Muscle of leg (tissue), 3 donors: ENCODE measurements at regions not wholly inside any gene's neighbourhood (a gene's known extent, or its start where the extent isn't known, plus 50 kb on each side); places are given as distances from the start of the nearest gene placed in this dataset.

Experiments used
- DNase-seq: peaks from one replicate; pipeline ENCODE4 v3.0.0; 2013
- H3K27ac ChIP-seq: one replicate; pipeline ENCODE4 v1.5.1; 2013; ENCODE audit warnings: mild to moderate bottlenecking, low read length, control low read depth
- H3K27me3 ChIP-seq: one replicate; pipeline ENCODE4 v1.6.1; 2013; ENCODE audit warnings: low read length; ENCODE audit not compliant: control insufficient read depth, insufficient read depth
- H3K36me3 ChIP-seq: one replicate; pipeline ENCODE4 v1.6.1; 2013; ENCODE audit warnings: low read length; ENCODE audit not compliant: control insufficient read depth, insufficient read depth
- H3K4me1 ChIP-seq: one replicate; pipeline ENCODE4 v1.6.1; 2013; ENCODE audit warnings: low read length; ENCODE audit not compliant: control insufficient read depth, insufficient read depth
- H3K4me3 ChIP-seq: one replicate; pipeline ENCODE4 v1.5.1; 2013; ENCODE audit warnings: low read length, control low read depth
- H3K9me3 ChIP-seq: replicated peaks from 2 replicates; pipeline ENCODE4 v1.6.1; 2013; ENCODE audit warnings: low read depth, low read length; ENCODE audit not compliant: control insufficient read depth
- whole genome bisulfite sequencing: methylation state at CpG from one replicate; pipeline ENCODE4 v1.1.5; 2013; ENCODE audit warnings: missing lambda C conversion rate; ENCODE audit not compliant: insufficient coverage; 5-methylcytosine and 5-hydroxymethylcytosine counted together

- Histone ChIP-seq H3K36me3 (no peaks in the 10 kb centered on the region), H3K4me3 (no peak overlapping the region), H3K27ac (no peak overlapping the region), H3K27me3 (no peaks in the 10 kb centered on the region), H3K4me1 (no peaks in the 10 kb centered on the region), H3K9me3 (peaks cover 4% of the 10 kb centered on the region)
- no peak for DNase-seq
- no CpG with 5 or more reads among the region's 5 CpGs for WGBS
Observed at GRCh38 chr11:56932572-56933220, 56.0 kb upstream of the OR5AK2 start.

DNA sequence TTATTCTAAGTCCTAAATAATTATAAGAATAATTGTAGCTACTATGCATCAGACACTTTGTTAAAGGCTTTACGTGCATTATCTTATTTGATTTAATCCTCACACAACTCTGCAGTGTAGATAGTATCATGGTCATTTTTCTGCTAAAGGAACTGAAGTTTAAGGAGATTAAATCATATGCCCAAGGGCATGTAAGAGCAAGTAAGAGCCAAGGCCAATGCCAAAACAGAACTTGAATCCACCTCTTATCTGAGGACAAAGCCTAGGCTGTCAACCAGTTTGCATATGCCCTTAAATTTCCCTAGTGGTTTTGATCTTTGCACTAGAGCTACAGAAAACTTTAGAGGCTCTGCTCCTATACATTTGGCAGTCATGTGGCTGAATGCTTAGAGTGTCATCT, 65.6 kb upstream of the OR5AK2 start:
- H3K9me3 ChIP-seq, result peaks cover 2% of the 10 kb centered on the region
- no peak overlapping the region for H3K27ac ChIP-seq
- no peak for DNase-seq
- no peaks in the 10 kb centered on the region for H3K36me3 ChIP-seq
- WGBS, result no CpG with 5 or more reads among the region's 1 CpG
- H3K4me3 ChIP-seq, result no peak overlapping the region
- H3K27me3 ChIP-seq, result no peaks in the 10 kb centered on the region
- no peaks in the 10 kb centered on the region for H3K4me1 ChIP-seq

DNA sequence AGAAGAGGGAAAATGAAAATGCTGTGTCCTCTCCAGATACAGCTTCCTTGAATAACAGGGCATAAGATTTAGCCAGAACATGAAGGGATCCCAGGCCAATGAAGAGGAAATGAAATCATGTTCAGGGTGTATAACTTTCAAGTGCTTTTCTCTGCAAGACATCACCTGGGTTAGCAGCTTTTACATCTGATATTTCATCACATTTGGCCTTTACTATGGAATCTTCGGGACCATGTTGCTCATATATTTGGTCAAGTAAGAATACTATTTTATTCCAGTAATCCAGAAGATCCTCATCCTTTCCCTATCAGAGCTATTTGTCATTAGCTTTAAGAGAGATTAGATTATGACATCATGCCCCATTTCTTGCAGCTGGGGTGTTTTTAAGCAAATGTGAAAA, 66.3 kb upstream of the OR5AK2 start:
- H3K9me3 ChIP-seq, result peaks cover 2% of the 10 kb centered on the region
- H3K36me3 ChIP-seq, result no peaks in the 10 kb centered on the region
- DNase-seq, result no peak
- no peak overlapping the region for H3K27ac ChIP-seq
- no peaks in the 10 kb centered on the region for H3K27me3 ChIP-seq
- no CpG with 5 or more reads among the region's 1 CpG for WGBS
- H3K4me1 ChIP-seq, result no peaks in the 10 kb centered on the region
- H3K4me3 ChIP-seq, result no peak overlapping the region

GRCh38 chr11:56917708-56918400, 70.9 kb upstream of the OR5AK2 start:
- DNase-seq, result no peak

DNA sequence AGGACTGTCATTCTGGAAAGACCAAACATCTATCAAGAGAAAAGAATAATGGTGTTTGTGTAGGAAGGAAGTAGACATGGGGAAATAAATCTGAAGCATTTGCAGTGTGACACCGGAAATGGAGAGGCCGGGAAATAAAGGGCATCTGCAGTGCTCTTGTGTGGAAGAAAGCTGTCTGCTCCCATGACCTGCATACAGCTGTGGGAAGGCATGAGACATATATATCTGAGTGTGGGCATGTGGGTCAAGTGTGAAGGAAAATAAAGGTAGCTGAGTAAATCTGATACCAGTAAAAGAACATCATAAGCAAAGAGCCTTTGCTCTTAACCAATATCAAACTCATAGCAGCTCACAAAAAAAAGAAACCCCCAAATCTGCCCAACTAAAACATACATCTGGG, 72.1 kb upstream of the OR5AK2 start:
- H3K27ac ChIP-seq, result no peak overlapping the region
- DNase-seq, result no peak
- H3K4me3 ChIP-seq, result no peak overlapping the region
- H3K27me3 ChIP-seq, result no peaks in the 10 kb centered on the region
- no peaks in the 10 kb centered on the region for H3K36me3 ChIP-seq
- WGBS, result 52% methylated on average over 2 of the region's 2 CpGs
- no peaks in the 10 kb centered on the region for H3K4me1 ChIP-seq
- H3K9me3 ChIP-seq, result peaks cover 2% of the 10 kb centered on the region

More at GRCh38 chr11:56917708-56918400, 70.9 kb upstream of the OR5AK2 start:
- H3K27ac ChIP-seq, result no peak overlapping the region
- H3K4me1 ChIP-seq, result no peaks in the 10 kb centered on the region
- 60% methylated on average over 1 of the region's 3 CpGs for WGBS
- no peak overlapping the region for H3K4me3 ChIP-seq
- H3K36me3 ChIP-seq, result no peaks in the 10 kb centered on the region
- peaks cover 2% of the 10 kb centered on the region for H3K9me3 ChIP-seq
- no peaks in the 10 kb centered on the region for H3K27me3 ChIP-seq

DNA sequence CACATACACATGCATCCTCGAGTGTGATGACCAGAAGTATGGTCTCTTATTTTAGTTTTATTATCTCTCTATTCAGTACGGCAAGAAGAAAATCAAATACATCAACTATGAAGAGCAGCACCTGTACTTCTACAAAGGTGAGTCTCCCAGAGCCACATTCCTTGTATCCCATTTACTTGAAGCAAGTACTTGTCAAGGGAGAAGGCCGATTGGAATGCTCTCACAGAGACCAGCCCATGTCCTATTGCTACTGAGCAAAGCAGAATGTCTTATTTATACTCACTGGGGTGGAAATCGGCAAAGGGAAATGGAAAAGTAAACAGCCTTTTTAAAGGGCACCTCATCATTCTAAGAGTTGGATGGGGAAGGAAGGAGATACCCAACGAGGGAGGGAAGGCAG, 72.6 kb upstream of the OR5AK2 start:
- WGBS, result 40% methylated on average over 1 of the region's 5 CpGs
- no peak overlapping the region for H3K27ac ChIP-seq
- H3K27me3 ChIP-seq, result no peaks in the 10 kb centered on the region
- DNase-seq, result no peak
- no peak overlapping the region for H3K4me3 ChIP-seq
- no peaks in the 10 kb centered on the region for H3K4me1 ChIP-seq
- no peaks in the 10 kb centered on the region for H3K36me3 ChIP-seq
- H3K9me3 ChIP-seq, result peaks cover 2% of the 10 kb centered on the region

GRCh38 chr11:56911312-56911711, 77.4 kb upstream of the OR5AK2 start:
- H3K27me3 ChIP-seq, result no peaks in the 10 kb centered on the region
- DNase-seq, result no peak
- H3K9me3 ChIP-seq, result peaks cover 3% of the 10 kb centered on the region
- 61% methylated on average over 3 of the region's 5 CpGs for WGBS
- no peak overlapping the region for H3K27ac ChIP-seq
- no peak overlapping the region for H3K4me3 ChIP-seq
- no peaks in the 10 kb centered on the region for H3K36me3 ChIP-seq
- no peaks in the 10 kb centered on the region for H3K4me1 ChIP-seq

DNA sequence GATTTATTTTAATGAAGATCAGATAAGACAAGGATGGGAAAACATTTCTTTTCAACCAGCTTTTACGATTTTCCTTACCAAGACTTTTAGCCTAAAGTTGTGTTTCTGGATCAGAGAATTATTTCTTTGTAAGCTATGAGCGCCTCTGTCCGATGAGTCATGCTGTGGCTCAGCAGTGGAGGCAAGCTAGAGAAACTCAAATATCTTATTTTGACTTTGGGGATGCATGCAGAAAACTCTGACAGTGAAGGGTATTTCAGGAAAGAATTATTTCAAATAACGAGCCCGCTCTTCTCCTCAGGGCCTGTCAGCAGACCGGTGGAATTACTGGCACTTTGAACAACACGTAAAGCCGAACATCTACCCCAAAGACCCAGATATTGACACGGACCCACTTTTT, 77.9 kb upstream of the OR5AK2 start:
- WGBS, result 93% methylated on average over 7 of the region's 9 CpGs
- Histone ChIP-seq H3K9me3 (peaks cover 3% of the 10 kb centered on the region), H3K36me3 (no peaks in the 10 kb centered on the region), H3K27ac (no peak overlapping the region), H3K4me3 (no peak overlapping the region), H3K4me1 (no peaks in the 10 kb centered on the region), H3K27me3 (no peaks in the 10 kb centered on the region)
- no peak for DNase-seq

DNA sequence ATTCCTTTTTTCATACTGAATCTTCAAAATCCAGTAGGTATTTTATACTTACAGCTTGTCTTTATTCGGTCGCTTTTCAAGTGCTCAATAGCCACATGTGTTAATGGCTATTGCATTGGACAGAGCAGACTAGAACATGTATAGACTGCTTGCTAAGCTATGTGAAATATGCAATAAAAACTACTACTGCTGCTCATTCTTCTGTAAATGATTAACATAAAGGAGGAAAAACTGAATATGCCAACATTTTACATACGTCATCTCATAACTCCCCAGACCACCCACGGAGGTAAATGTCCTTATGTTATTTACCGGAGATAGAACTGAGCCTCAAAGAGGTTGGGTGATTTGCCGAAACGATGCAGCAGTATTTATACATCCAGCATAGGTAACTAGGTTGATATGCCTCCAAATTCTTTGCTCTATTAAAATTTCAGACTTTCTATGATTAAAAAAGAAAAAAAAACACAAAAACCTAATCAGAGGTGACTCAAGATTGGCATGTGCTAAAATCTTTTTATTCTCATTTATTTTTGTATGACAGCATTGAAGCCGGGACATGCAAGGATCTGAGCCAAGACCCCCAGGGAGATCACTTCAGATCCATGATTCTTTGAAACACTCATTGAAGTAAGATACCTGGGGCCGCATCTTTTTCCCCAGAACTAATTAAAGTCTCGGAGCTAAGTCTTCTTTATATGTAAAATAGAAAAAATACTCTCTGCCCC, 78.5 kb upstream of the OR5AK2 start:
- peaks cover 3% of the 10 kb centered on the region for H3K9me3 ChIP-seq
- no peak overlapping the region for H3K27ac ChIP-seq
- no CpG with 5 or more reads among the region's 10 CpGs for WGBS
- H3K4me3 ChIP-seq, result no peak overlapping the region
- H3K4me1 ChIP-seq, result no peaks in the 10 kb centered on the region
- H3K27me3 ChIP-seq, result no peaks in the 10 kb centered on the region
- no peaks in the 10 kb centered on the region for H3K36me3 ChIP-seq
- DNase-seq, result no peak

DNA sequence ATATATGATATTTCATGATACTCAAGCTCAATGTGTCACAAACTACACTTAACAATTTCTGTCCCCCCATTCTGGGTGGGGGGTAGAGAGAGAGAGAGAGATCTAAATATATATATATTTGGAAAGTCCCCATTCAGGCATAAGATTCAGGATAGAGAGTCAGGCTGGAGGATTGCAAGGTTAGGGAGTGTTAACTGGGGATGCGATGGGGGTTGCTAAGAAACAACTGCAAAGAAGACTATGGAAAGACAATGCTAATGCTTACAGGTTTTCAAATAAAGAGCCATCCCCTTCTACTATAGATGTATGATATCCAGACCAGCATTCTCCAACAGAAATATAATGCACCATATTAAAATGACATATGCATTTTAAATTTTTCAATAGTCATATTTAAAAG, 79.2 kb upstream of the OR5AK2 start:
- peaks cover 3% of the 10 kb centered on the region for H3K9me3 ChIP-seq
- H3K4me3 ChIP-seq, result no peak overlapping the region
- H3K4me1 ChIP-seq, result no peaks in the 10 kb centered on the region
- WGBS, result no CpG with 5 or more reads among the region's 1 CpG
- H3K36me3 ChIP-seq, result no peaks in the 10 kb centered on the region
- no peaks in the 10 kb centered on the region for H3K27me3 ChIP-seq
- DNase-seq, result no peak
- H3K27ac ChIP-seq, result no peak overlapping the region
